Peyer's patch (tissue), 4 donors: ENCODE measurements at regions not wholly inside any gene's neighbourhood (a gene's known extent, or its start where the extent isn't known, plus 50 kb on each side); places are given as distances from the start of the nearest gene placed in this dataset.

ENCODE experiments used
- CTCF ChIP-seq, 6 experiments: fragments of 450-650 bp in 4 of 6; fragments of 200-600 bp in 2 of 6; sonication (generic) in 1 of 6; IDR thresholded peaks; one replicate each; pipeline ENCODE4 v1.5.1; 2017 to 2019; ENCODE audit warnings: antibody characterized with exemption in 6 of 6, mild to moderate bottlenecking in 3 of 6, moderate library complexity in 1 of 6
- POLR2A ChIP-seq, 2 donors: fragments of 450-650 bp; IDR thresholded peaks; one replicate each; pipeline ENCODE4 v1.5.1; 2017; ENCODE audit warnings: antibody characterized with exemption in 2 of 2, mild to moderate bottlenecking in 2 of 2, moderate library complexity in 2 of 2

- TF ChIP-seq CTCF (IDR thresholded peaks at IDR 0.05) (no peak), POLR2A (IDR thresholded peaks at IDR 0.05) (no peak)
Observed at GRCh38 chr6:142501795-142502194, 200.0 kb downstream of the ADGRG6 start.
